GM12865 (cell line): ENCODE measurements at regions not wholly inside any gene's neighbourhood (a gene's known extent, or its start where the extent isn't known, plus 50 kb on each side); places are given as distances from the start of the nearest gene placed in this dataset.

Source experiments
- DNase-seq: peaks from one replicate; pipeline ENCODE4 v3.0.0; 2010; ENCODE audit warnings: low read depth
- H3K4me3 ChIP-seq: 2 replicates; pipeline ENCODE4 v1.5.1; 2011; ENCODE audit warnings: mild to moderate bottlenecking, low read depth, low read length, control low read depth
- TF ChIP-seq, protein P1 (sequence below): IDR thresholded peaks from 2 replicates; pipeline ENCODE4 v1.5.1; 2011; ENCODE audit warnings: low read length, control low read depth, low read depth, inconsistent platforms; ENCODE audit not compliant: insufficient read depth; ENCODE audit errors: missing control alignments

GRCh38 chr10:1920941-1921340, 183.6 kb upstream of the ADARB2 start:
- DNase-seq: no peak
- no peak overlapping the region for H3K4me3 ChIP-seq
- TF ChIP-seq, protein P1, sequence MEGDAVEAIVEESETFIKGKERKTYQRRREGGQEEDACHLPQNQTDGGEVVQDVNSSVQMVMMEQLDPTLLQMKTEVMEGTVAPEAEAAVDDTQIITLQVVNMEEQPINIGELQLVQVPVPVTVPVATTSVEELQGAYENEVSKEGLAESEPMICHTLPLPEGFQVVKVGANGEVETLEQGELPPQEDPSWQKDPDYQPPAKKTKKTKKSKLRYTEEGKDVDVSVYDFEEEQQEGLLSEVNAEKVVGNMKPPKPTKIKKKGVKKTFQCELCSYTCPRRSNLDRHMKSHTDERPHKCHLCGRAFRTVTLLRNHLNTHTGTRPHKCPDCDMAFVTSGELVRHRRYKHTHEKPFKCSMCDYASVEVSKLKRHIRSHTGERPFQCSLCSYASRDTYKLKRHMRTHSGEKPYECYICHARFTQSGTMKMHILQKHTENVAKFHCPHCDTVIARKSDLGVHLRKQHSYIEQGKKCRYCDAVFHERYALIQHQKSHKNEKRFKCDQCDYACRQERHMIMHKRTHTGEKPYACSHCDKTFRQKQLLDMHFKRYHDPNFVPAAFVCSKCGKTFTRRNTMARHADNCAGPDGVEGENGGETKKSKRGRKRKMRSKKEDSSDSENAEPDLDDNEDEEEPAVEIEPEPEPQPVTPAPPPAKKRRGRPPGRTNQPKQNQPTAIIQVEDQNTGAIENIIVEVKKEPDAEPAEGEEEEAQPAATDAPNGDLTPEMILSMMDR: no peak

GRCh38 chr10:1920127-1920526, 182.8 kb upstream of the ADARB2 start:
- DNase-seq: no peak
- TF ChIP-seq, protein P1: no peak
- no peak overlapping the region for H3K4me3 ChIP-seq

DNA sequence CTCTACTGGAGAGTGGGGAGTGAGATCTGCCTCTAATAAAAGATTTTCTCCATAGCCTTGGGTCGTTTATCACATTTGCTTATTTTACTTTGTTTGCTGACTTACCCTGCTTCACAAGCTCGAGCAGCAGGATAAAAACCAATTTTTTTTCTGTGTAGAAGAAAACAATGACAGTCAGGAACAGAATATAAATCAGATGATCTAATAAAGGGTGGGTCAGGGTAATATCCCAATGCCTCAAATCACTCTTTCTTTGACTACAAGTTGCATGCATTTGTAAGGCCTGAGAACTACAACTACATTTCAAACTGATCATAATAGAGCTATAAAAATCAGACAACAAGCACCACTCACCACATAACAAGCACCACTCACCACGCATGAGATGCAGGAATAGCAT, 174.4 kb upstream of the ADARB2 start:
- TF ChIP-seq, protein P1: no peak
- no peak for DNase-seq
- H3K4me3 ChIP-seq: no peak overlapping the region

- TF ChIP-seq, protein P1: no peak
- H3K4me3 ChIP-seq: no peak overlapping the region
- DNase-seq: no peak
These were observed 166.7 kb upstream of the ADARB2 start for GRCh38 chr10:1903982-1904381.

DNA sequence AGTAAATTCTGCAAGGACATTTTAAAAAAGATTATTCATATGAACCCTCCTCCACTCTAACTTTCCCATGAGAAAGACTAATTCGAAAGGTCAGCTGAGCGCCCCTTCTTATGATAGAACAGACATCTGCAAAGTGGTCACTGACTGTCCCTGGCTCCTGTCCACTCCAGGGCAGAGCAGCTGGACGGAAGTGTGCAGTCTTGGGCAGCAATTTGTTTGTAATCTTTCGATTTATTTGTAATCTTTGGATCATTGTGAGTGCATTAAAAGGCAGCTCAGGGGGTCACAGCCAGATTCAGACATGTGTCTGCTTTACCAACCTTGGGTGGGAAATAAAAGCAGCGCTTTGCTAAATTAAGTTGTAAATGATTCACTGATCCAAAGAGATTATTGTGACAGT, 158.8 kb upstream of the ADARB2 start:
- no peak for DNase-seq
- TF ChIP-seq, protein P1: no peak
- no peak overlapping the region for H3K4me3 ChIP-seq

DNA sequence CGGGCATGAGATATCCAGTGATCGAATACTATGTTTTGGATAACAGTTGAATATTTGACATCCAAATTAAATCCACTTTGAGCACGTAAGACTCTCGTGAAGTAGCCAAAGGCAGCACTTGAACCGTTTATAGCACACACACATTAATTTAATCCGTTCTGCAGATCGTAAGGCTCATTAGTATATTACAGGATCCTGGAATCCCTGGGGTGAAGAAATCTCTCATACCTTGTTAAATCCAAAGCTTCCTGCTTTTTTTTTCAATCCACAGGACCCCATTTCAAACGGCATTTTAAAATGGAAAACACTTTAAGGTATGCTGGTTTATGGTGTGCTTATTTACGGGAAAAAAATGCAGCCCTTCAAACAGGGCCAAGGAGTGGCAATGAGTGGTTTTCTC, 158.4 kb upstream of the ADARB2 start:
- no peak overlapping the region for H3K4me3 ChIP-seq
- DNase-seq: no peak
- TF ChIP-seq, protein P1: no peak

DNA sequence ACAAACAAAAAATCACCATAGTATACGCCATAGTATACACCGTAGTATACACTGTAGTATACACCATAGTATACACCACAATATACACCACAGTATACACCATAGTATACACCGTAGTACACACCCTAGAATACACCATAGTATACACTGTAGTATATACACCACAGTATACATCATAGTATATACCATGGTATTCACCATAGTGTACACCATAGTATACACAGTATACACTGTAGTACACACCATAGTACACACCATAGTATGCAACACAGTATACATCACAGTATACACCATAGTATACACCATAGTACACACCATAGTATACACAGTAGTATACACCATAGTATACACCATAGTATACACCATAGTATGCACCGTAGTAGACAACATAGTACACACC, 157.6 kb upstream of the ADARB2 start:
- no peak for DNase-seq
- TF ChIP-seq, protein P1: no peak
- H3K4me3 ChIP-seq: no peak overlapping the region
